ENCODE measurements at regions not wholly inside any gene's neighbourhood (a gene's known extent, or its start where the extent isn't known, plus 50 kb on each side); places are given as distances from the start of the nearest gene placed in this dataset.

DNA sequence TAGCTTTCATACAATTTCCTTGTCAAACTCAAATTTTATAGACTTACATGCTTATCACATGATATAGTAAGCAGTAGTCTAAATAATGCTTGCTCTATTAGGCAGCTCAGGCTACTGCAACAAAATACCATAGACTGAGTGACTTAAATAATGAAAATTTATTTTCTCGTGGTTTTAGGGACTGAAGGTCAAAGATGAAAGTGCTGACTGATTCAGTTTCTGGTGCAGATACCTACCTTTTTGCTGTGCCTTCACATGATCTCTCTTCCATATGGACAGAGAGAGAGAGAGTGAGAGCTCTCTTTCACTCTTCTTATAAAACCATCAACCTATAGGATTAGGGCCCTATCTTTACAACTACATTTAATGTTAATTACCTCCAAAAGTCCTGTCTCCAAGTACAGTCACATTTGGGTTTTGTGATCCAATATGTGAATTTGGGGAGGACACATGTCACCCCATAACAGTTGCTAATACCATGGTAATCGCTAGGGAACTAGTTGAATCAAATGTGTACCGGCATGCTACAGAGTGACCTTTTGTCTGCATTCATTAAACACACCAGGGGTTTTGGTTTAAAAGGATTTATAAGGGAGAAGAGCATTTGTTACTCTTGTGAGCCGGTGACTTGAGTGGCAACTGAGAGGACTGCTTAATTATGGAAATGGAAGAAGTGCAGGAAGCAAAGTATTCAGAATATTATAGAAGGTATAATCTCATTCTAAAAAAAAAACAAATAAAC is 723.4 kb upstream of the LRRTM4 start:
- DNase-seq (ENCODE audit: low read depth in 2 of 2): no peak
- H3K27me3 ChIP-seq (ENCODE audit: control insufficient read depth, insufficient read depth, low read length): no peaks in the 10 kb centered on the region
- H3K9ac ChIP-seq (ENCODE audit: insufficient read depth, low read length): no peak overlapping the region
- H3K4me3 ChIP-seq (replicated peaks in 1 of 4; ENCODE audit: control extremely low read depth in 1 of 4, insufficient read depth in 1 of 4, low read depth in 3 of 4, low read length in 4 of 4): no peak overlapping the region
- no peak overlapping the region for H3K4me2 ChIP-seq (ENCODE audit: extremely low read depth, insufficient read depth, low read length)
- no peaks in the 10 kb centered on the region for H4K20me1 ChIP-seq (ENCODE audit: control insufficient read depth, extremely low read depth, insufficient read depth, low read length)
- H3K36me3 ChIP-seq (ENCODE audit: control insufficient read depth, insufficient read depth, low read length): no peaks in the 10 kb centered on the region
- TF ChIP-seq, protein P1, sequence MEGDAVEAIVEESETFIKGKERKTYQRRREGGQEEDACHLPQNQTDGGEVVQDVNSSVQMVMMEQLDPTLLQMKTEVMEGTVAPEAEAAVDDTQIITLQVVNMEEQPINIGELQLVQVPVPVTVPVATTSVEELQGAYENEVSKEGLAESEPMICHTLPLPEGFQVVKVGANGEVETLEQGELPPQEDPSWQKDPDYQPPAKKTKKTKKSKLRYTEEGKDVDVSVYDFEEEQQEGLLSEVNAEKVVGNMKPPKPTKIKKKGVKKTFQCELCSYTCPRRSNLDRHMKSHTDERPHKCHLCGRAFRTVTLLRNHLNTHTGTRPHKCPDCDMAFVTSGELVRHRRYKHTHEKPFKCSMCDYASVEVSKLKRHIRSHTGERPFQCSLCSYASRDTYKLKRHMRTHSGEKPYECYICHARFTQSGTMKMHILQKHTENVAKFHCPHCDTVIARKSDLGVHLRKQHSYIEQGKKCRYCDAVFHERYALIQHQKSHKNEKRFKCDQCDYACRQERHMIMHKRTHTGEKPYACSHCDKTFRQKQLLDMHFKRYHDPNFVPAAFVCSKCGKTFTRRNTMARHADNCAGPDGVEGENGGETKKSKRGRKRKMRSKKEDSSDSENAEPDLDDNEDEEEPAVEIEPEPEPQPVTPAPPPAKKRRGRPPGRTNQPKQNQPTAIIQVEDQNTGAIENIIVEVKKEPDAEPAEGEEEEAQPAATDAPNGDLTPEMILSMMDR (conservative IDR thresholded peaks at IDR 0.05 in 1 of 2, IDR thresholded peaks at IDR 0.05 in 1 of 2; ENCODE audit: low read depth in 1 of 2, low read length in 2 of 2): no peak
- TF ChIP-seq EZH2 (IDR thresholded peaks at IDR 0.05; ENCODE audit: low read length, missing control alignments): no peak
- H3K27ac ChIP-seq (ENCODE audit: insufficient read depth, low read length): no peak overlapping the region
- H2AFZ ChIP-seq (ENCODE audit: low read length): no peak overlapping the region
- H3K4me1 ChIP-seq (ENCODE audit: control insufficient read depth, extremely low read depth, insufficient read depth, low read length): no peaks in the 10 kb centered on the region
- H3K79me2 ChIP-seq (ENCODE audit: control insufficient read depth, insufficient read depth, low read length): no peaks in the 10 kb centered on the region
- no peaks in the 10 kb centered on the region for H3K9me3 ChIP-seq (ENCODE audit: control insufficient read depth, insufficient read depth, low read depth, low read length)

DNA sequence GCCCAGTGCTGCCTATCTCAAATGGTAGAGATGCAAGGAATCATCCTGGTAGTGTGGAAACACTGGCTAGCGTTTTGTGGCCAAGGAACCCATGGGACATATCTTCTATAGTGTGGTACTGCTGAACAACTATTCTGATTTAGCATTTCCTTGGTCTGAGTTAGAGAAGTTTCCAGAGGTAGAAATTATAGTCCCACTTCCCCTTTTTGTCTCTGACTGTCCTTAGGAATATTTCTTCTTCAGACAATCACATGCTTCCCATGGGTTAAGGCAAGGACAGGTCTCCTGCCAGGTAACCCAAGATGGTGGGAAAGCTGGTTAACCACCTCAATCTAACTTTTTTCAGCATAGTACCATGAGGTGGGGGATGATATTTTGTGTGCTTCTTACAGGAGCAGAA is 729.5 kb upstream of the LRRTM4 start:
- no peaks in the 10 kb centered on the region for H3K27me3 ChIP-seq (ENCODE audit: control insufficient read depth, insufficient read depth, low read length)
- H2AFZ ChIP-seq (ENCODE audit: low read length): no peak overlapping the region
- no peak overlapping the region for H3K27ac ChIP-seq (ENCODE audit: insufficient read depth, low read length)
- H3K79me2 ChIP-seq (ENCODE audit: control insufficient read depth, insufficient read depth, low read length): no peaks in the 10 kb centered on the region
- H3K4me1 ChIP-seq (ENCODE audit: control insufficient read depth, extremely low read depth, insufficient read depth, low read length): no peaks in the 10 kb centered on the region
- no peaks in the 10 kb centered on the region for H4K20me1 ChIP-seq (ENCODE audit: control insufficient read depth, extremely low read depth, insufficient read depth, low read length)
- DNase-seq (ENCODE audit: low read depth in 2 of 2): no peak
- H3K9me3 ChIP-seq (ENCODE audit: control insufficient read depth, insufficient read depth, low read depth, low read length): no peaks in the 10 kb centered on the region
- no peaks in the 10 kb centered on the region for H3K36me3 ChIP-seq (ENCODE audit: control insufficient read depth, insufficient read depth, low read length)
- no peak overlapping the region for H3K4me2 ChIP-seq (ENCODE audit: extremely low read depth, insufficient read depth, low read length)
- H3K4me3 ChIP-seq (replicated peaks in 1 of 4; ENCODE audit: control extremely low read depth in 1 of 4, insufficient read depth in 1 of 4, low read depth in 3 of 4, low read length in 4 of 4): no peak overlapping the region
- TF ChIP-seq, protein P1 (conservative IDR thresholded peaks at IDR 0.05 in 1 of 2, IDR thresholded peaks at IDR 0.05 in 1 of 2; ENCODE audit: low read depth in 1 of 2, low read length in 2 of 2): no peak
- no peak for TF ChIP-seq EZH2 (IDR thresholded peaks at IDR 0.05; ENCODE audit: low read length, missing control alignments)
- H3K9ac ChIP-seq (ENCODE audit: insufficient read depth, low read length): no peak overlapping the region

DNA sequence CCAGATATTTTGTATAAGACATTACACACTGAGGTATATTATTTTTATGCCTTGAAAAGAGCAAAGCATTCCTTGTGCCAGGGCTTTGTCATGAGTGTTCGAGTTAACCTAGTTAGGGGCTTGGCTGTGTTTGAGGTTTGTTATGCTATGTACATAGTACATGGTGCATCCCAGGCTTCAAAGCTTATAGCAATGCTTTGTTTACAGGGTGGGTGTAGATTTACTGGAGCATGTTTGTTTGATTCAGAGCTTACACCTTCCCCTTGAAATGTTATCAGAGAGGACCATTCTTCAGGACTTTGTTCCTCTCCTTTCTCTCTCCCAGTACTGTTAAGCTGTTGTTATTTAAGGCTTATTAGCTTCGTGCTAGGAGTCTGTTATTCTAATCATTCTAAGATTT is 738.7 kb upstream of the LRRTM4 start:
- Histone ChIP-seq H3K9ac (ENCODE audit: insufficient read depth, low read length) (no peak overlapping the region), H2AFZ (ENCODE audit: low read length) (no peak overlapping the region), H3K79me2 (ENCODE audit: control insufficient read depth, insufficient read depth, low read length) (no peaks in the 10 kb centered on the region), H3K27ac (ENCODE audit: insufficient read depth, low read length) (no peak overlapping the region), H3K4me1 (ENCODE audit: control insufficient read depth, extremely low read depth, insufficient read depth, low read length) (no peaks in the 10 kb centered on the region), H3K36me3 (ENCODE audit: control insufficient read depth, insufficient read depth, low read length) (no peaks in the 10 kb centered on the region), H3K4me2 (ENCODE audit: extremely low read depth, insufficient read depth, low read length) (no peak overlapping the region), H3K9me3 (ENCODE audit: control insufficient read depth, insufficient read depth, low read depth, low read length) (no peaks in the 10 kb centered on the region), H3K27me3 (ENCODE audit: control insufficient read depth, insufficient read depth, low read length) (no peaks in the 10 kb centered on the region), H4K20me1 (ENCODE audit: control insufficient read depth, extremely low read depth, insufficient read depth, low read length) (no peaks in the 10 kb centered on the region), H3K4me3 (replicated peaks in 1 of 4; ENCODE audit: control extremely low read depth in 1 of 4, insufficient read depth in 1 of 4, low read depth in 3 of 4, low read length in 4 of 4) (no peak overlapping the region)
- no peak for DNase-seq (ENCODE audit: low read depth in 2 of 2)
- TF ChIP-seq, protein P1 (conservative IDR thresholded peaks at IDR 0.05 in 1 of 2, IDR thresholded peaks at IDR 0.05 in 1 of 2; ENCODE audit: low read depth in 1 of 2, low read length in 2 of 2): no peak
- no peak for TF ChIP-seq EZH2 (IDR thresholded peaks at IDR 0.05; ENCODE audit: low read length, missing control alignments)
